Ascending aorta (tissue), 2 donors: ENCODE measurements at regions not wholly inside any gene's neighbourhood (a gene's known extent, or its start where the extent isn't known, plus 50 kb on each side); places are given as distances from the start of the nearest gene placed in this dataset.

Experiments
- DNase-seq, 2 donors: peaks; one replicate each; pipeline ENCODE4 v3.0.0-alpha.2; 2019; ENCODE audit warnings: low spot score in 2 of 2
- H3K27ac ChIP-seq, 2 donors: fragments of 200-600 bp; sonication (generic); one replicate each; pipeline ENCODE4 v1.5.1; 2016 to 2017; ENCODE audit warnings: mild to moderate bottlenecking in 1 of 2
- H3K27me3 ChIP-seq: fragments of 200-600 bp; sonication (generic); one replicate; pipeline ENCODE4 v1.5.1; 2017
- H3K36me3 ChIP-seq, 2 donors: fragments of 200-600 bp; sonication (generic); one replicate each; pipeline ENCODE4 v1.5.1; 2016
- H3K4me1 ChIP-seq, 2 donors: fragments of 200-600 bp; sonication (generic); one replicate each; pipeline ENCODE4 v1.5.1; 2016 to 2017; ENCODE audit warnings: mild to moderate bottlenecking in 1 of 2
- H3K4me3 ChIP-seq, 2 donors: fragments of 200-600 bp; sonication (generic); one replicate each; pipeline ENCODE4 v1.5.1; 2016 to 2017; ENCODE audit warnings: mild to moderate bottlenecking in 1 of 2
- H3K9me3 ChIP-seq, 2 donors: fragments of 200-600 bp; sonication (generic); one replicate each; pipeline ENCODE4 v1.5.1; 2016
- CTCF ChIP-seq, 3 experiments: fragments of 200-600 bp in 2 of 3; fragments of 450-650 bp in 1 of 3; sonication (generic) in 2 of 3; IDR thresholded peaks; one replicate each; pipeline ENCODE4 v1.5.1; 2016 to 2019; ENCODE audit warnings: antibody characterized with exemption in 3 of 3, mild to moderate bottlenecking in 1 of 3, moderate library complexity in 1 of 3
- intact Hi-C: fragments of 100-400 bp; cut with DNase I; formaldehyde crosslinking; loops from one replicate; pipeline ENCODE4 v1.15.1; 2023

- Histone ChIP-seq H3K36me3 (no peaks in the 10 kb centered on the region), H3K27me3 (no peaks in the 10 kb centered on the region), H3K27ac (no peak overlapping the region), H3K4me3 (no peak overlapping the region), H3K4me1 (no peaks in the 10 kb centered on the region), H3K9me3 (peaks cover 0 to 3% of the 10 kb centered on the region in 2 donors)
- DNase-seq = no peak
- TF ChIP-seq CTCF (IDR thresholded peaks at IDR 0.05) = no peak
- intact Hi-C loops = no loop called here
Measured at GRCh38 chr12:92216092-92216491, 70.4 kb upstream of the BTG1 start.

- H3K9me3 ChIP-seq = peaks cover 0 to 7% of the 10 kb centered on the region in 2 donors
- DNase-seq = no peak
- H3K4me1 ChIP-seq = no peaks in the 10 kb centered on the region
- no peak for TF ChIP-seq CTCF (IDR thresholded peaks at IDR 0.05)
- H3K27me3 ChIP-seq = no peaks in the 10 kb centered on the region
- intact Hi-C loops = no loop called here
- no peak overlapping the region for H3K27ac ChIP-seq
- H3K36me3 ChIP-seq = no peaks in the 10 kb centered on the region
- H3K4me3 ChIP-seq = no peak overlapping the region
Measured at GRCh38 chr12:92215358-92215757, 69.7 kb upstream of the BTG1 start.

- peaks cover 0 to 6% of the 10 kb centered on the region in 2 donors for H3K4me1 ChIP-seq
- H3K27ac ChIP-seq = no peak overlapping the region
- peaks cover 0 to 7% of the 10 kb centered on the region in 2 donors for H3K9me3 ChIP-seq
- intact Hi-C loops = no loop called here
- DNase-seq = no peak
- no peak overlapping the region for H3K4me3 ChIP-seq
- no peak for TF ChIP-seq CTCF (IDR thresholded peaks at IDR 0.05)
- no peaks in the 10 kb centered on the region for H3K27me3 ChIP-seq
- no peaks in the 10 kb centered on the region for H3K36me3 ChIP-seq
Measured at GRCh38 chr12:92213166-92213565, 67.5 kb upstream of the BTG1 start.

- intact Hi-C loops = no loop called here
- H3K4me3 ChIP-seq = no peak overlapping the region
- no peak overlapping the region for H3K27ac ChIP-seq
- H3K27me3 ChIP-seq = no peaks in the 10 kb centered on the region
- H3K9me3 ChIP-seq = peaks cover 0 to 7% of the 10 kb centered on the region in 2 donors
- H3K4me1 ChIP-seq = peaks cover 0 to 6% of the 10 kb centered on the region in 2 donors
- TF ChIP-seq CTCF (IDR thresholded peaks at IDR 0.05) = no peak
- no peaks in the 10 kb centered on the region for H3K36me3 ChIP-seq
- no peak for DNase-seq
Measured at GRCh38 chr12:92210071-92210470, 64.4 kb upstream of the BTG1 start.

- intact Hi-C loops = no loop called here
- H3K4me3 ChIP-seq = no peak overlapping the region
Measured at GRCh38 chr12:92208613-92209121, 63.0 kb upstream of the BTG1 start.

More at GRCh38 chr12:92208613-92209121, 63.0 kb upstream of the BTG1 start:
- Histone ChIP-seq H3K27ac (peak overlapping the region in 1 of 2 donors; percentile 18), H3K36me3 (no peaks in the 10 kb centered on the region), H3K9me3 (peaks cover 0 to 7% of the 10 kb centered on the region in 2 donors), H3K27me3 (no peaks in the 10 kb centered on the region), H3K4me1 (peaks cover 0 to 6% of the 10 kb centered on the region in 2 donors)
- no peak for TF ChIP-seq CTCF (IDR thresholded peaks at IDR 0.05)
- no peak for DNase-seq
